Tibial nerve (tissue), 4 donors: ENCODE measurements at regions not wholly inside any gene's neighbourhood (a gene's known extent, or its start where the extent isn't known, plus 50 kb on each side); places are given as distances from the start of the nearest gene placed in this dataset.

Experiments
- EP300 ChIP-seq, 2 donors: sonication (generic); formaldehyde crosslinking; IDR thresholded peaks; one replicate each; pipeline ENCODE4 v1.6.1; 2017; ENCODE audit warnings: antibody characterized with exemption in 2 of 2, mild to moderate bottlenecking in 1 of 2
- TF ChIP-seq, protein P1 (sequence below), 5 experiments: fragments of 200-600 bp in 3 of 5; fragments of 450-650 bp in 2 of 5; sonication (generic) in 3 of 5; IDR thresholded peaks; one replicate each; pipeline ENCODE4 v1.5.1; 2016 to 2019; ENCODE audit warnings: antibody characterized with exemption in 5 of 5, mild to moderate bottlenecking in 3 of 5, moderate library complexity in 2 of 5

DNA sequence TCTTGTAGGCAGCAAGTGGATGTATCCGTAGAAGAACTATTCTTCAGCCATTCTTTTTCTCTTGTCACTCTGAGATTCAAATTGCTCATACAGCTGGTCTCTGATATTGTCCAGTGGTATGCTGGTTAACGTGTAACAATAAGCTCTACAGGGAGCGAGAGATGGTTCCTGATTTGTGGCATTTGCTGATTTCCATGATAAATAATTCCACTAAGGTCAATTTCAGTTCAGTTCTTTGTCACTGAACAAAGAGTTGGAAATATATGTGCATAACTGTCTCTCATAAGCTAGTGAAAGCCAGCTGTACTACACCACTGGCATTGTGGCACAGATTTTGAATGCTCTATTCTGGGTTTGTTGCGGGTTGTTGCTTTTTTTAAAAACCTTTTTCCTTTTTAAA is 131.7 kb downstream of the MTHFS start:
- TF ChIP-seq, protein P1, sequence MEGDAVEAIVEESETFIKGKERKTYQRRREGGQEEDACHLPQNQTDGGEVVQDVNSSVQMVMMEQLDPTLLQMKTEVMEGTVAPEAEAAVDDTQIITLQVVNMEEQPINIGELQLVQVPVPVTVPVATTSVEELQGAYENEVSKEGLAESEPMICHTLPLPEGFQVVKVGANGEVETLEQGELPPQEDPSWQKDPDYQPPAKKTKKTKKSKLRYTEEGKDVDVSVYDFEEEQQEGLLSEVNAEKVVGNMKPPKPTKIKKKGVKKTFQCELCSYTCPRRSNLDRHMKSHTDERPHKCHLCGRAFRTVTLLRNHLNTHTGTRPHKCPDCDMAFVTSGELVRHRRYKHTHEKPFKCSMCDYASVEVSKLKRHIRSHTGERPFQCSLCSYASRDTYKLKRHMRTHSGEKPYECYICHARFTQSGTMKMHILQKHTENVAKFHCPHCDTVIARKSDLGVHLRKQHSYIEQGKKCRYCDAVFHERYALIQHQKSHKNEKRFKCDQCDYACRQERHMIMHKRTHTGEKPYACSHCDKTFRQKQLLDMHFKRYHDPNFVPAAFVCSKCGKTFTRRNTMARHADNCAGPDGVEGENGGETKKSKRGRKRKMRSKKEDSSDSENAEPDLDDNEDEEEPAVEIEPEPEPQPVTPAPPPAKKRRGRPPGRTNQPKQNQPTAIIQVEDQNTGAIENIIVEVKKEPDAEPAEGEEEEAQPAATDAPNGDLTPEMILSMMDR (IDR thresholded peaks at IDR 0.05): no peak
- no peak for TF ChIP-seq EP300 (IDR thresholded peaks at IDR 0.05)
